Stimulated activated effector memory CD8-positive, alpha-beta T cell treated with anti-CD3 and anti-CD28 coated beads, Interleukin-12 subunit alpha, Interleukin-12 subunit beta, amount 100 ng/mL, for 72 hours (primary cell): ENCODE measurements at regions not wholly inside any gene's neighbourhood (a gene's known extent, or its start where the extent isn't known, plus 50 kb on each side); places are given as distances from the start of the nearest gene placed in this dataset.

ENCODE experiments used
- ATAC-seq: fragments of 150-1000 bp; cut with Tn5 transposase; 2 replicates; pipeline ENCODE4 v1.10.0; 2021
- DNase-seq, 2 donors: peaks; one replicate each; pipeline ENCODE4 v3.0.0; 2021 to 2022; ENCODE audit warnings: low spot score in 2 of 2
- H3K27ac Mint-ChIP-seq: one replicate; pipeline ENCODE4 v1.8.0; 2022; ENCODE audit warnings: mild to moderate bottlenecking, mixed read lengths
- H3K36me3 Mint-ChIP-seq: one replicate; pipeline ENCODE4 v1.8.0; 2022; ENCODE audit warnings: mild to moderate bottlenecking, mixed read lengths
- H3K4me1 Mint-ChIP-seq: one replicate; pipeline ENCODE4 v1.8.0; 2022; ENCODE audit warnings: mixed read lengths
- H3K4me3 Mint-ChIP-seq: one replicate; pipeline ENCODE4 v1.8.0; 2022; ENCODE audit warnings: mild to moderate bottlenecking, mixed read lengths
- H3K9me3 Mint-ChIP-seq: one replicate; pipeline ENCODE4 v1.8.0; 2022; ENCODE audit warnings: mixed read lengths

DNA sequence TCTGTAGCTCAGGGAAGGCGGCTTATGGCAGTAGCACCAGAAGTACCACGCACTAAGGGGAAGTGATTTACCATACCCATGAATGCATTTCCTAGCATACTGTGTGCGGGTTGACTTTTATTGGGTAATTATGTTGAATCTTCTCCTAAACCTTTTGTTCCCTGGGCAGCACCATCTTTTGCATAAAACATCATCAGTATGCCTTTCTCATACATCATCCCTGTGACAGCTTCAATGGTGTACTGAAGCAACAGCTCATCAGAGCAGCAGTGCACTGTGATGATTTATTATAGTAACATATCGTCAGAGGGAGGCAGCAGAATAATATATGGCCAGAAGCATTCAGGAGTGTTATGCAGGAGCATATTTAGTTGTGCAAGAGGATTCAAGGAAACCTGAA is 204.9 kb downstream of the CDH7 start:
- no peak for DNase-seq
- no peaks in the 10 kb centered on the region for H3K36me3 Mint-ChIP-seq
- ATAC-seq = no peak
- no peak overlapping the region for H3K27ac Mint-ChIP-seq
- no peaks in the 10 kb centered on the region for H3K4me1 Mint-ChIP-seq
- peaks cover 22% of the 10 kb centered on the region for H3K9me3 Mint-ChIP-seq
- H3K4me3 Mint-ChIP-seq = no peak overlapping the region

DNA sequence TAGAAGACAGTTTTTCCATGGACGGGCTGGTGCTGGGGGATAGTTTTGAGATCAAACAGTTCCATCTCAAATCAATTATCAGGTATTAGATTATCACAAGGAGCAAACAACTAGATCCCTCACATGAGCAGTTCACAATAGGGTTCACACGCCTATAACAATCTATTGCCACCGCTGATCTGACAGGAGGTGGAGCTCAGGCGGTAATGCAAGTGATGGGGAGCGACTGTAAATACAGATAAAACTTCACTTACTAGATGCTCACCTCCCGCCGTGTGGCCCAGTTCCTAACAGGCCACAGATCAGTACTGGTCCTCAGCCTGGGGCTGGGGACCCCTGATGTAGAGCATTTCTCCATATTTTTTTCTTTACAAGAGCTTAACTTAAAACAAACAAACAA is 203.6 kb downstream of the CDH7 start:
- no peak overlapping the region for H3K27ac Mint-ChIP-seq
- peaks cover 20% of the 10 kb centered on the region for H3K9me3 Mint-ChIP-seq
- H3K4me1 Mint-ChIP-seq = no peaks in the 10 kb centered on the region
- no peak overlapping the region for H3K4me3 Mint-ChIP-seq
- no peaks in the 10 kb centered on the region for H3K36me3 Mint-ChIP-seq
- no peak for ATAC-seq
- no peak for DNase-seq

DNA sequence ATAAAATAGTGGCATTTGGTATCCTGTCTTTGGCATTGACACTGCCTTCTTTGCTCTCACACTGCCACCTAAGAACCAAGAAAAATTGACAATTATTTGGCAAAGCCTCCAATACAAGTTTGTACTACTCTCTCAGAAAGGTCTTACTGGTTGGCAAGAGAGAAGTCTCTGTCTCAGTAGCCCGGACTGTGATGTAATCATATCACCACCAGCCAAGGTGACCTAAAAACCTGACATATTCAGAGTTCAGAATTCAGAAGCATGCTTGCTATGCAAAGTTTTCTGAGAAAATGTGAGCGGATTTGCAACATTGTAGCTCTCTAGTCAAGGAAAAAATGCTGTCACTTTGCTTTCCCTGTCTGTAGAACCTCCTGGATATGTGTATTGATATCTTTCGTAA is 196.0 kb downstream of the CDH7 start:
- Mint-ChIP-seq H3K9me3 (peaks cover 10% of the 10 kb centered on the region), H3K4me1 (no peaks in the 10 kb centered on the region), H3K4me3 (no peak overlapping the region), H3K36me3 (no peaks in the 10 kb centered on the region), H3K27ac (no peak overlapping the region)
- no peak for ATAC-seq
- no peak for DNase-seq

DNA sequence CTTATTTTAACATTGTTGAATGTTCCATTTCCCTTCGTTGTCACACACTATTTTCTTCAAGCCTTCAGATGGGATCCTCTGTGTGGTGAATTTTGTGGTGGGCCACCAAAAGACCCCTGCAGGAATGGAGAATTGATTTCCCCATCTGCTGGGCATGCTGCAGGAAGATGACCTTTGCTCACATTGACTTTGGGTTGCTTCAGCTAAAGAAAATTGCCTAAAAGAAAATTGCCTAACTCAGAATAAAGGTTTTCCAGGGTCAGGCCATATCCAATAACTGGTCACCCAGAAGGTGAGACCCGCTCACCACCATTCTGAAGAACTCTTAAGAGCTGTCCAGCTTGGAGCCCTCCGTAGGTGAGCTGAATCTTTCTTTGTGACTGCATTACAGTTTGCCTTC is 192.5 kb downstream of the CDH7 start:
- H3K4me3 Mint-ChIP-seq = no peak overlapping the region
- H3K4me1 Mint-ChIP-seq = no peaks in the 10 kb centered on the region
- no peak for DNase-seq
- no peak for ATAC-seq
- no peak overlapping the region for H3K27ac Mint-ChIP-seq
- H3K36me3 Mint-ChIP-seq = no peaks in the 10 kb centered on the region
- peaks cover 14% of the 10 kb centered on the region for H3K9me3 Mint-ChIP-seq

DNA sequence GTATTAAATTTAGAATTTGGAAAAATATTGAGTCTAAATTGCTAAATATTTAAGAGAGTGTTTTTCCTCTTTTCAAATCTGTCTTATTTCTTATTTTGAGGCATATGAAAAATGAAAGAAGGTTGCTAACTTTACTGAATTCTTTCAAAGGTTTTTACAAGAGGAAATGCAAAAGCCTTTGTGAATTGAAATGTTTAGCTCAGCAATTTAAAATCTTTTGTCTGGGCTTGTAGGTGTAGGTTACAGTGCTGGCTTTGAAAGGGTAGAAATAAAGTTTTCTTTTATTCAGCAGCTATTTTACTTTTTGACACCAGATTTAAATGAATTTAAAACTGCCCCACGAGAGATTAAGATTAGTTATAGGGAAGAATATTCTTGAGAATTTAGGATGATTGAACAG is 192.0 kb downstream of the CDH7 start:
- H3K4me1 Mint-ChIP-seq = no peaks in the 10 kb centered on the region
- peaks cover 15% of the 10 kb centered on the region for H3K9me3 Mint-ChIP-seq
- ATAC-seq (no peak), DNase-seq (no peak)
- H3K4me3 Mint-ChIP-seq = no peak overlapping the region
- no peak overlapping the region for H3K27ac Mint-ChIP-seq
- H3K36me3 Mint-ChIP-seq = no peaks in the 10 kb centered on the region

DNA sequence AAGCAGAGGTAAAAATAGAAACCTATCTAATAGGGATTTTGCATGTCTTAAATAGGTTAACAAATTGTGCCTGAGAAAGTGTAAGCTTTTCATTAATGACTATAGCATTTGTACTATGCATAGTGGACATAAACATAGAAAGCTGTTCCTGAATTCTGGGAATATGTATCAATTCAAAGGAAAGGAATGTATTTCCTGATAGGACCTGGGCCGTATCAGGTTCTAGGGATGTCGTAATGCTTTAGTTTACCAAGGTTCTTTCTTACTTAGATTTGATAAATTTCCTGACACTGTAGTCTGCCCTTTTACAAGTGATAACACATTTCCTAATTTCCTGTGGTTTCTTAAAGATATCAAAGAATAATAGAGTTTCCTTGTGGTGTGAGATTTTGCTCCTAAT is 191.3 kb downstream of the CDH7 start:
- ATAC-seq (no peak), DNase-seq (no peak)
- no peaks in the 10 kb centered on the region for H3K4me1 Mint-ChIP-seq
- H3K36me3 Mint-ChIP-seq = no peaks in the 10 kb centered on the region
- no peak overlapping the region for H3K4me3 Mint-ChIP-seq
- H3K27ac Mint-ChIP-seq = no peak overlapping the region
- peaks cover 17% of the 10 kb centered on the region for H3K9me3 Mint-ChIP-seq

DNA sequence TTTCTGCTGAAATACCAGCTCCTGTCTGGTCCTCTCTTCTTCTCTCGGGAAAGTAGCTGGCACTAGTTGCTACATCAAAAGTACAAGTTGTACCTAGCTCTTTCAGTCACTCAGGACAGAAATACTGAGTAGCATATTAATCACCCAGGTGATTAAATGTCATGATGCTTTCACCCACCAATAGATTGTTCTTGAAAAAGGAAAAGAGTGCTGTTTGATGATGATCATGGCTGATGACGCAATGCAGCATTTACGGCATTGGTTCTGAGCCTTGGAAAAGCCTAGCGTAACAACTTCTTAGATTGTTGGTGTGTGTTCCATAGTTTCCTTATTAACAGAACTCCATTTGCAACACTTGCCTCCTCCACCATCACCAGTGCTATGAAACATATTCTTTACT is 190.7 kb downstream of the CDH7 start:
- Mint-ChIP-seq H3K27ac (no peak overlapping the region), H3K4me3 (no peak overlapping the region), H3K9me3 (peaks cover 20% of the 10 kb centered on the region), H3K4me1 (no peaks in the 10 kb centered on the region), H3K36me3 (no peaks in the 10 kb centered on the region)
- DNase-seq (no peak), ATAC-seq (no peak)
